K562 (cell line): ENCODE measurements at regions not wholly inside any gene's neighbourhood (a gene's known extent, or its start where the extent isn't known, plus 50 kb on each side); places are given as distances from the start of the nearest gene placed in this dataset.

Experiments used
- ATAC-seq: fragments of 200-7000 bp; cut with Tn5 transposase; 3 replicates; pipeline ENCODE4 v1.9.1; 2020; ENCODE audit warnings: moderate library complexity
- BruUV-seq: library from RNA; stranded (reverse); fragments of 400-500 nt; replicated peaks from 2 replicates; lab custom pipeline; 2021; lab: Mats Ljungman, UMichigan
- CTCF ChIA-PET: fragments of 300-600 bp; formaldehyde crosslinking; extraction: SDS; loops from one replicate; lab custom pipeline; 2021; ENCODE audit warnings: low intra/inter-chr PET ratio; lab: Yijun Ruan, JAX
- POLR2A ChIA-PET: fragments of 300-600, 350-650 bp; sonication (Branson Sonifier 250); formaldehyde crosslinking; extraction: SDS; loops from one replicate; lab custom pipeline; 2021; ENCODE audit warnings: antibody characterized with exemption, inconsistent platforms; lab: Yijun Ruan, JAX
- DNase-seq, 4 experiments: peaks; one replicate each; pipeline versions ENCODE4 v3.0.0 to v3.0.0-alpha.2; 2011 to 2018; ENCODE audit warnings: low spot score in 3 of 4, mixed read lengths in 3 of 4; ENCODE audit errors: extremely low read depth in 1 of 4
- FAIRE-seq: peaks from 2 replicates; lab custom pipeline; 2011; peaks lifted over from hg19 to GRCh38; lab: Jason Lieb, UNC
- H2AFZ ChIP-seq: 2 replicates; pipeline ENCODE4 v1.6.0; 2011; ENCODE audit warnings: low read depth, low read length, control low read depth, inconsistent platforms
- H3K27ac ChIP-seq: fragments of 200-600 bp; 3 replicates; pipeline ENCODE4 v1.8.0; 2011; ENCODE audit warnings: low read depth, mild to moderate bottlenecking, control low read depth, inconsistent platforms, low read length, moderate library complexity, mixed read lengths; ENCODE audit errors: extremely low read depth
- H3K27me3 ChIP-seq, 2 experiments: fragments of 300-600 bp in 1 of 2; 2 replicates in 1 of 2; 3 replicates in 1 of 2; pipeline versions ENCODE4 v1.6.0 to v1.8.0; 2011; ENCODE audit warnings: inconsistent platforms in 2 of 2, low read length in 2 of 2, mild to moderate bottlenecking in 1 of 2, mixed read lengths in 1 of 2, moderate library complexity in 1 of 2; ENCODE audit not compliant: control insufficient read depth in 2 of 2, insufficient read depth in 2 of 2
- H3K36me3 ChIP-seq: fragments of 300-600 bp; 3 replicates; pipeline ENCODE4 v1.8.0; 2011; ENCODE audit warnings: mild to moderate bottlenecking, low read length, inconsistent platforms; ENCODE audit not compliant: control insufficient read depth, insufficient read depth
- H3K4me1 ChIP-seq, 2 experiments: fragments of 200-600 bp in 1 of 2; replicated peaks in 1 of 2; 2 replicates in 1 of 2; 3 replicates in 1 of 2; pipeline versions ENCODE4 v1.5.1 to v1.8.0; 2011; ENCODE audit warnings: inconsistent platforms in 2 of 2, low read length in 2 of 2, mild to moderate bottlenecking in 1 of 2, mixed read lengths in 1 of 2, moderate library complexity in 1 of 2; ENCODE audit not compliant: control insufficient read depth in 2 of 2, insufficient read depth in 2 of 2
- H3K4me2 ChIP-seq: 2 replicates; pipeline ENCODE4 v1.6.1; 2011; ENCODE audit warnings: low read length, control low read depth, inconsistent platforms, mixed read lengths; ENCODE audit not compliant: insufficient read depth
- H3K4me3 ChIP-seq: fragments of 200-600 bp; sonication (generic), shearing (Covaris generic); 2 replicates; pipeline ENCODE4 v1.5.1; 2016; ENCODE audit warnings: control low read depth, inconsistent platforms
- H3K79me2 ChIP-seq: fragments of 200-600 bp; 3 replicates; pipeline ENCODE4 v1.8.0; 2011; ENCODE audit warnings: low read length, inconsistent platforms; ENCODE audit not compliant: control insufficient read depth, insufficient read depth
- H3K9ac ChIP-seq, 2 experiments: 2 replicates each; pipeline versions ENCODE4 v1.6.0 to v1.6.1; 2011; ENCODE audit warnings: low read depth in 2 of 2, low read length in 2 of 2, control low read depth in 1 of 2, inconsistent platforms in 1 of 2, mild to moderate bottlenecking in 1 of 2, mixed read lengths in 1 of 2; ENCODE audit not compliant: insufficient read depth in 1 of 2
- H3K9me1 ChIP-seq: one replicate; pipeline ENCODE4 v1.6.0; 2011; ENCODE audit warnings: inconsistent platforms, mild to moderate bottlenecking, low read length, moderate library complexity; ENCODE audit not compliant: control insufficient read depth, insufficient read depth
- H3K9me3 ChIP-seq: replicated peaks from 2 replicates; pipeline ENCODE4 v1.5.1; 2011; ENCODE audit warnings: low read depth, low read length, inconsistent platforms; ENCODE audit not compliant: control insufficient read depth, insufficient read depth
- H4K20me1 ChIP-seq: replicated peaks from 2 replicates; pipeline ENCODE4 v1.6.1; 2011; ENCODE audit warnings: low read length, inconsistent platforms, mixed read lengths; ENCODE audit not compliant: control insufficient read depth, insufficient read depth
- FOXP4 ChIP-seq: sonication (generic); formaldehyde crosslinking; IDR thresholded peaks from 2 replicates; pipeline ENCODE4 v1.8.0; 2022; ENCODE audit warnings: mild to moderate bottlenecking, missing genetic modification reagents, borderline replicate concordance
- HBP1 ChIP-seq: fragments of 450-650 bp; formaldehyde crosslinking; IDR thresholded peaks from 2 replicates; pipeline ENCODE4 v1.4.0; 2022; ENCODE audit warnings: missing genetic modification characterization
- MEIS2 ChIP-seq: fragments of 450-650 bp; IDR thresholded peaks from 2 replicates; pipeline ENCODE4 v1.6.1; 2014; ENCODE audit warnings: mild to moderate bottlenecking; ENCODE audit not compliant: partially characterized antibody
- PTRF ChIP-seq: fragments of 450-650 bp; IDR thresholded peaks from 2 replicates; pipeline ENCODE4 v1.6.1; 2016; ENCODE audit warnings: mild to moderate bottlenecking, missing genetic modification characterization, missing compliant biosample characterization
- SAFB2 ChIP-seq: fragments of 200-400 bp; formaldehyde crosslinking; IDR thresholded peaks from 2 replicates; pipeline ENCODE4 v1.6.1; 2018; ENCODE audit warnings: borderline replicate concordance, low read length, low read depth, moderate library complexity; ENCODE audit not compliant: severe bottlenecking
- SRSF3 ChIP-seq: fragments of 200-400 bp; formaldehyde crosslinking; IDR thresholded peaks from 2 replicates; pipeline ENCODE4 v1.6.1; 2016; ENCODE audit warnings: mild to moderate bottlenecking, low read length, moderate library complexity; ENCODE audit not compliant: insufficient read depth
- TCFL5 ChIP-seq: fragments of 250-450 bp; sonication (Bioruptor Pico); conservative IDR thresholded peaks from 2 replicates; pipeline ENCODE4 v1.6.1; 2021; ENCODE audit warnings: mild to moderate bottlenecking, moderate library complexity, matching md5 sums
- TEAD4 ChIP-seq, 2 experiments: sonication (generic) in 1 of 2; formaldehyde crosslinking in 1 of 2; IDR thresholded peaks; 2 replicates each; pipeline versions ENCODE4 v1.6.1 to v1.8.0; 2012 to 2022; ENCODE audit warnings: borderline replicate concordance in 1 of 2, inconsistent platforms in 1 of 2, low read length in 1 of 2, mild to moderate bottlenecking in 1 of 2, missing genetic modification reagents in 1 of 2
- ZFP30 ChIP-seq: fragments of 250-450 bp; sonication (Bioruptor Pico); IDR thresholded peaks from 2 replicates; pipeline ENCODE4 v1.8.0; 2022; ENCODE audit warnings: moderate library complexity, mild to moderate bottlenecking, inconsistent platforms, borderline replicate concordance
- ZNF445 ChIP-seq: fragments of 250-450 bp; sonication (Bioruptor Pico); IDR thresholded peaks from 2 replicates; pipeline ENCODE4 v1.4.0; 2020; ENCODE audit warnings: low read depth, mild to moderate bottlenecking, moderate library complexity
- in situ Hi-C: fragments of 300-500 bp; cut with MboI; formaldehyde crosslinking; loops from 4 replicates; pipeline ENCODE4 v1.15.0; 2018; ENCODE audit warnings: inconsistent platforms, mixed read lengths
- intact Hi-C: fragments of 100-400 bp; cut with micrococcal nuclease; formaldehyde crosslinking; loops from 2 replicates; pipeline ENCODE4 v1.14.2; 2022
- TF ChIP-seq, protein P1 (sequence below): fragments of 250-450 bp; sonication (Bioruptor Pico); IDR thresholded peaks from 2 replicates; pipeline ENCODE4 v1.5.0; 2020; ENCODE audit warnings: mild to moderate bottlenecking
- TF ChIP-seq, protein P2 (sequence below): fragments of 450-650 bp; IDR thresholded peaks from 2 replicates; pipeline ENCODE4 v1.7.1; 2018; ENCODE audit warnings: mild to moderate bottlenecking, low read depth; ENCODE audit not compliant: partially characterized antibody
- TF ChIP-seq, protein P3 (sequence below): sonication (generic); formaldehyde crosslinking; IDR thresholded peaks from 2 replicates; pipeline ENCODE4 v1.8.1; 2023; ENCODE audit warnings: mild to moderate bottlenecking, missing genetic modification reagents, moderate library complexity

DNA sequence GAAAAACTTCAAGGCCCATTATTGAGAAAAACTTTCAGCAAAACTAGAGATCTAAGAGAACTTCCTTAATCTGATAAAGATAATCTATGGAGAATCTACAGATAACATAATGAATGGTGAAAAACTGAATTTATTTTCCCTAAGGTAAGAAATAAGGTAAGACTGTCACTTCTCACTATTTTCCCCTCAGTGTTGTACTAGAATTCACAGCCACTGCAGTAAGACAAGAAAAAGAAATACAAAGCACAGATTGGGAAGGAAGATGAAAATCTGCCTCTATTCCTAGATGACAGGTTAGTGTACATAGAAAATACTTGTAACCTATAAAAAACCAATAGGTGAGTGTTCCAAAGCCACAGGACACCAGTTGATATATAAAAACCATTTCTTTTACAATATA lies 220.7 kb upstream of the SHH start:
- no peak overlapping the region for H2AFZ ChIP-seq
- in situ Hi-C loops = no loop called here
- no peaks in the 10 kb centered on the region for H3K4me1 ChIP-seq
- POLR2A ChIA-PET = no interaction called here
- H3K9ac ChIP-seq = no peak overlapping the region
- no peaks in the 10 kb centered on the region for H3K79me2 ChIP-seq
- FAIRE-seq = no peak
- H4K20me1 ChIP-seq = 0 out of 2 replicates have a peak, but pooled peaks cover 1% of the 10 kb centered on the region
- BruUV-seq = no TSS peak
- H3K9me3 ChIP-seq = no peaks in the 10 kb centered on the region
- no peaks in the 10 kb centered on the region for H3K36me3 ChIP-seq
- no peak for DNase-seq
- no peak overlapping the region for H3K27ac ChIP-seq
- no peak overlapping the region for H3K4me2 ChIP-seq
- CTCF ChIA-PET = no interaction called here
- H3K4me3 ChIP-seq = no peak overlapping the region
- H3K9me1 ChIP-seq = no peaks in the 10 kb centered on the region
- intact Hi-C loops = no loop called here
- no peak for ATAC-seq
- peaks cover 11 to 51% of the 10 kb centered on the region in 2 experiments; a peak in 4 of 5 replicates for H3K27me3 ChIP-seq
- TF ChIP-seq, protein P1, sequence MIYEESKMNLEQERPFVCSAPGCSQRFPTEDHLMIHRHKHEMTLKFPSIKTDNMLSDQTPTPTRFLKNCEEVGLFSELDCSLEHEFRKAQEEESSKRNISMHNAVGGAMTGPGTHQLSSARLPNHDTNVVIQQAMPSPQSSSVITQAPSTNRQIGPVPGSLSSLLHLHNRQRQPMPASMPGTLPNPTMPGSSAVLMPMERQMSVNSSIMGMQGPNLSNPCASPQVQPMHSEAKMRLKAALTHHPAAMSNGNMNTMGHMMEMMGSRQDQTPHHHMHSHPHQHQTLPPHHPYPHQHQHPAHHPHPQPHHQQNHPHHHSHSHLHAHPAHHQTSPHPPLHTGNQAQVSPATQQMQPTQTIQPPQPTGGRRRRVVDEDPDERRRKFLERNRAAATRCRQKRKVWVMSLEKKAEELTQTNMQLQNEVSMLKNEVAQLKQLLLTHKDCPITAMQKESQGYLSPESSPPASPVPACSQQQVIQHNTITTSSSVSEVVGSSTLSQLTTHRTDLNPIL (CRISPR knock-in tag) = no peak
- TF ChIP-seq, protein P2, sequence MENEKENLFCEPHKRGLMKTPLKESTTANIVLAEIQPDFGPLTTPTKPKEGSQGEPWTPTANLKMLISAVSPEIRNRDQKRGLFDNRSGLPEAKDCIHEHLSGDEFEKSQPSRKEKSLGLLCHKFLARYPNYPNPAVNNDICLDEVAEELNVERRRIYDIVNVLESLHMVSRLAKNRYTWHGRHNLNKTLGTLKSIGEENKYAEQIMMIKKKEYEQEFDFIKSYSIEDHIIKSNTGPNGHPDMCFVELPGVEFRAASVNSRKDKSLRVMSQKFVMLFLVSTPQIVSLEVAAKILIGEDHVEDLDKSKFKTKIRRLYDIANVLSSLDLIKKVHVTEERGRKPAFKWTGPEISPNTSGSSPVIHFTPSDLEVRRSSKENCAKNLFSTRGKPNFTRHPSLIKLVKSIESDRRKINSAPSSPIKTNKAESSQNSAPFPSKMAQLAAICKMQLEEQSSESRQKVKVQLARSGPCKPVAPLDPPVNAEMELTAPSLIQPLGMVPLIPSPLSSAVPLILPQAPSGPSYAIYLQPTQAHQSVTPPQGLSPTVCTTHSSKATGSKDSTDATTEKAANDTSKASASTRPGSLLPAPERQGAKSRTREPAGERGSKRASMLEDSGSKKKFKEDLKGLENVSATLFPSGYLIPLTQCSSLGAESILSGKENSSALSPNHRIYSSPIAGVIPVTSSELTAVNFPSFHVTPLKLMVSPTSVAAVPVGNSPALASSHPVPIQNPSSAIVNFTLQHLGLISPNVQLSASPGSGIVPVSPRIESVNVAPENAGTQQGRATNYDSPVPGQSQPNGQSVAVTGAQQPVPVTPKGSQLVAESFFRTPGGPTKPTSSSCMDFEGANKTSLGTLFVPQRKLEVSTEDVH = no peak
- TF ChIP-seq SAFB2 = no peak
- no peak for TF ChIP-seq PTRF
- no peak for TF ChIP-seq MEIS2
- TF ChIP-seq ZNF445 = no peak
- no peak for TF ChIP-seq TEAD4 (IDR thresholded peaks at IDR 0.05; ENCODE audit: low read length)
- no peak for TF ChIP-seq TEAD4 (CRISPR knock-in tag; IDR thresholded peaks at IDR 0.05; ENCODE audit: borderline replicate concordance)
- TF ChIP-seq, protein P3, sequence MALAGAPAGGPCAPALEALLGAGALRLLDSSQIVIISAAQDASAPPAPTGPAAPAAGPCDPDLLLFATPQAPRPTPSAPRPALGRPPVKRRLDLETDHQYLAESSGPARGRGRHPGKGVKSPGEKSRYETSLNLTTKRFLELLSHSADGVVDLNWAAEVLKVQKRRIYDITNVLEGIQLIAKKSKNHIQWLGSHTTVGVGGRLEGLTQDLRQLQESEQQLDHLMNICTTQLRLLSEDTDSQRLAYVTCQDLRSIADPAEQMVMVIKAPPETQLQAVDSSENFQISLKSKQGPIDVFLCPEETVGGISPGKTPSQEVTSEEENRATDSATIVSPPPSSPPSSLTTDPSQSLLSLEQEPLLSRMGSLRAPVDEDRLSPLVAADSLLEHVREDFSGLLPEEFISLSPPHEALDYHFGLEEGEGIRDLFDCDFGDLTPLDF (CRISPR knock-in tag) = no peak
- TF ChIP-seq TCFL5 (CRISPR knock-in tag) = no peak
- TF ChIP-seq ZFP30 (CRISPR knock-in tag) = no peak
- TF ChIP-seq FOXP4 (CRISPR knock-in tag) = no peak
- no peak for TF ChIP-seq HBP1 (CRISPR knock-in tag)
- TF ChIP-seq SRSF3 = no peak
